Mucosa of rectum (tissue), 2 donors: ENCODE measurements at regions not wholly inside any gene's neighbourhood (a gene's known extent, or its start where the extent isn't known, plus 50 kb on each side); places are given as distances from the start of the nearest gene placed in this dataset.

Experiments used
- H3K27ac ChIP-seq, 2 donors: one replicate each; pipeline ENCODE4 v1.7.0; 2013; ENCODE audit warnings: inconsistent platforms in 2 of 2, low read depth in 2 of 2, low read length in 2 of 2
- H3K27me3 ChIP-seq, 2 donors: one replicate each; pipeline ENCODE4 v1.7.0; 2013; ENCODE audit warnings: low read length in 2 of 2; ENCODE audit not compliant: control insufficient read depth in 2 of 2, insufficient read depth in 2 of 2
- H3K36me3 ChIP-seq, 2 donors: one replicate each; pipeline ENCODE4 v1.7.0; 2013; ENCODE audit warnings: low read length in 2 of 2; ENCODE audit not compliant: control insufficient read depth in 2 of 2, insufficient read depth in 2 of 2
- H3K4me1 ChIP-seq, 2 donors: one replicate each; pipeline ENCODE4 v1.7.0; 2013; ENCODE audit warnings: low read length in 2 of 2, mild to moderate bottlenecking in 1 of 2; ENCODE audit not compliant: control insufficient read depth in 2 of 2, insufficient read depth in 2 of 2
- H3K4me3 ChIP-seq, 2 donors: one replicate each; pipeline ENCODE4 v1.7.0; 2013; ENCODE audit warnings: low read length in 2 of 2
- H3K9ac ChIP-seq, 2 donors: one replicate each; pipeline ENCODE4 v1.7.0; 2013; ENCODE audit warnings: low read length in 2 of 2, low read depth in 1 of 2, mild to moderate bottlenecking in 1 of 2
- H3K9me3 ChIP-seq, 2 donors: one replicate each; pipeline ENCODE4 v1.7.0; 2013; ENCODE audit warnings: low read length in 2 of 2; ENCODE audit not compliant: control insufficient read depth in 2 of 2
- donor health status: healthy.
- donor health status: Normal muscosa, but diverticular disease.

- Histone ChIP-seq H3K27me3 (no peaks in the 10 kb centered on the region), H3K4me3 (no peak overlapping the region), H3K9me3 (no peaks in the 10 kb centered on the region), H3K36me3 (no peaks in the 10 kb centered on the region), H3K9ac (no peak overlapping the region), H3K4me1 (no peaks in the 10 kb centered on the region), H3K27ac (no peak overlapping the region)
These were observed 568.3 kb upstream of the MEX3C start for GRCh38 chr18:51765606-51766360.

GRCh38 chr18:51767293-51767692 lies 569.8 kb upstream of the MEX3C start:
- Histone ChIP-seq H3K9ac (no peak overlapping the region), H3K27ac (no peak overlapping the region), H3K36me3 (no peaks in the 10 kb centered on the region), H3K27me3 (no peaks in the 10 kb centered on the region), H3K9me3 (no peaks in the 10 kb centered on the region), H3K4me3 (no peak overlapping the region), H3K4me1 (no peaks in the 10 kb centered on the region)

- no peaks in the 10 kb centered on the region for H3K4me1 ChIP-seq
- H3K4me3 ChIP-seq = no peak overlapping the region
- H3K27me3 ChIP-seq = no peaks in the 10 kb centered on the region
- no peak overlapping the region for H3K27ac ChIP-seq
- H3K9ac ChIP-seq = no peak overlapping the region
- no peaks in the 10 kb centered on the region for H3K36me3 ChIP-seq
- no peaks in the 10 kb centered on the region for H3K9me3 ChIP-seq
These were observed 561.9 kb upstream of the DCC start for GRCh38 chr18:51778115-51778514.

- Histone ChIP-seq H3K9me3 (no peaks in the 10 kb centered on the region), H3K36me3 (no peaks in the 10 kb centered on the region), H3K4me3 (no peak overlapping the region), H3K27ac (no peak overlapping the region), H3K4me1 (no peaks in the 10 kb centered on the region), H3K9ac (no peak overlapping the region), H3K27me3 (no peaks in the 10 kb centered on the region)
These were observed 550.1 kb upstream of the DCC start for GRCh38 chr18:51789871-51790270.

- H3K27me3 ChIP-seq = no peaks in the 10 kb centered on the region
- no peaks in the 10 kb centered on the region for H3K9me3 ChIP-seq
- H3K4me3 ChIP-seq = no peak overlapping the region
- H3K27ac ChIP-seq = no peak overlapping the region
- H3K9ac ChIP-seq = no peak overlapping the region
- H3K36me3 ChIP-seq = no peaks in the 10 kb centered on the region
- H3K4me1 ChIP-seq = no peaks in the 10 kb centered on the region
These were observed 538.5 kb upstream of the DCC start for GRCh38 chr18:51801514-51801913.

- no peaks in the 10 kb centered on the region for H3K4me1 ChIP-seq
- H3K4me3 ChIP-seq = no peak overlapping the region
- no peaks in the 10 kb centered on the region for H3K9me3 ChIP-seq
- no peak overlapping the region for H3K27ac ChIP-seq
- no peak overlapping the region for H3K9ac ChIP-seq
- no peaks in the 10 kb centered on the region for H3K27me3 ChIP-seq
- no peaks in the 10 kb centered on the region for H3K36me3 ChIP-seq
These were observed 537.2 kb upstream of the DCC start for GRCh38 chr18:51802569-51803428.

GRCh38 chr18:51807336-51807735 lies 532.7 kb upstream of the DCC start:
- Histone ChIP-seq H3K27me3 (no peaks in the 10 kb centered on the region), H3K9me3 (no peaks in the 10 kb centered on the region), H3K36me3 (no peaks in the 10 kb centered on the region), H3K4me1 (no peaks in the 10 kb centered on the region), H3K27ac (no peak overlapping the region), H3K4me3 (no peak overlapping the region), H3K9ac (no peak overlapping the region)

GRCh38 chr18:51811883-51812282 lies 528.1 kb upstream of the DCC start:
- H3K9ac ChIP-seq = no peak overlapping the region
- no peak overlapping the region for H3K4me3 ChIP-seq
- no peaks in the 10 kb centered on the region for H3K4me1 ChIP-seq
- no peaks in the 10 kb centered on the region for H3K9me3 ChIP-seq
- no peaks in the 10 kb centered on the region for H3K36me3 ChIP-seq
- no peaks in the 10 kb centered on the region for H3K27me3 ChIP-seq
- no peak overlapping the region for H3K27ac ChIP-seq

GRCh38 chr18:51813740-51814139 lies 526.3 kb upstream of the DCC start:
- H3K4me3 ChIP-seq = no peak overlapping the region

GRCh38 chr18:51821610-51822009 lies 518.4 kb upstream of the DCC start:
- Histone ChIP-seq H3K4me1 (no peaks in the 10 kb centered on the region), H3K9ac (no peak overlapping the region), H3K27ac (no peak overlapping the region), H3K27me3 (no peaks in the 10 kb centered on the region), H3K4me3 (no peak overlapping the region), H3K9me3 (no peaks in the 10 kb centered on the region), H3K36me3 (no peaks in the 10 kb centered on the region)

More at GRCh38 chr18:51813740-51814139, 526.3 kb upstream of the DCC start:
- Histone ChIP-seq H3K27me3 (no peaks in the 10 kb centered on the region), H3K4me1 (no peaks in the 10 kb centered on the region), H3K27ac (no peak overlapping the region), H3K36me3 (no peaks in the 10 kb centered on the region), H3K9me3 (no peaks in the 10 kb centered on the region), H3K9ac (no peak overlapping the region)
